Sigmoid colon (tissue), 4 donors: ENCODE measurements at regions not wholly inside any gene's neighbourhood (a gene's known extent, or its start where the extent isn't known, plus 50 kb on each side); places are given as distances from the start of the nearest gene placed in this dataset.

ENCODE experiments used
- EP300 ChIP-seq, 4 donors: sonication (generic); formaldehyde crosslinking; IDR thresholded peaks; one replicate each; pipeline ENCODE4 v1.6.1; 2017; ENCODE audit warnings: antibody characterized with exemption in 4 of 4
- POLR2A ChIP-seq, 2 donors: fragments of 450-650 bp; IDR thresholded peaks; one replicate each; pipeline ENCODE4 v1.6.1; 2016; ENCODE audit warnings: antibody characterized with exemption in 2 of 2, mild to moderate bottlenecking in 2 of 2, moderate library complexity in 2 of 2
- POLR2AphosphoS5 ChIP-seq, 4 donors: sonication (generic); formaldehyde crosslinking; IDR thresholded peaks; one replicate each; pipeline ENCODE4 v1.6.1; 2017; ENCODE audit warnings: antibody characterized with exemption in 4 of 4
- TF ChIP-seq, protein P1 (sequence below), 4 experiments: fragments of 450-650 bp in 3 of 4; fragments of 200-600 bp in 1 of 4; IDR thresholded peaks; one replicate each; pipeline ENCODE4 v1.5.1; 2016 to 2019; ENCODE audit warnings: antibody characterized with exemption in 4 of 4, mild to moderate bottlenecking in 3 of 4, moderate library complexity in 2 of 4

DNA sequence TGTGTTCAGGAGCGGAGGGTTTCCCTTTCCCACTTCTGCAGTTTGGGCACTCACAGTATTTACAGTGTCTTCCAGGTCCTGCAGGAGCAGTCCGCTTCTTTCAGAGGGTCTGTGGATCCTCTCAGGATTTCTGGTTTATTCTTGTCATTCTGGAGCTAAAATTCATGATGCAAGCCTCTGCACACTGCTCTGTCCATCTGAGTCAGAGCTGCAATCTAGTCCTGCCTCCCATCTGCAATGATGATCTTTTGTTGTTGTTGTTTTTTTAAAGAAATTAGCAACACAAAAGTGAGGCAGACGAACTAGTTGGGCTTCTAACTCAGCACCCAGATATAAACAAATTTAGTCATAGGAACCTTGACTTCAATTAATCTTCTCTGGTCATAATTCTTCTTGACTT lies 86.5 kb downstream of the DLEU7 start:
- TF ChIP-seq POLR2A (IDR thresholded peaks at IDR 0.05) (no peak), EP300 (IDR thresholded peaks at IDR 0.05) (no peak), POLR2AphosphoS5 (IDR thresholded peaks at IDR 0.05) (no peak)
- TF ChIP-seq, protein P1, sequence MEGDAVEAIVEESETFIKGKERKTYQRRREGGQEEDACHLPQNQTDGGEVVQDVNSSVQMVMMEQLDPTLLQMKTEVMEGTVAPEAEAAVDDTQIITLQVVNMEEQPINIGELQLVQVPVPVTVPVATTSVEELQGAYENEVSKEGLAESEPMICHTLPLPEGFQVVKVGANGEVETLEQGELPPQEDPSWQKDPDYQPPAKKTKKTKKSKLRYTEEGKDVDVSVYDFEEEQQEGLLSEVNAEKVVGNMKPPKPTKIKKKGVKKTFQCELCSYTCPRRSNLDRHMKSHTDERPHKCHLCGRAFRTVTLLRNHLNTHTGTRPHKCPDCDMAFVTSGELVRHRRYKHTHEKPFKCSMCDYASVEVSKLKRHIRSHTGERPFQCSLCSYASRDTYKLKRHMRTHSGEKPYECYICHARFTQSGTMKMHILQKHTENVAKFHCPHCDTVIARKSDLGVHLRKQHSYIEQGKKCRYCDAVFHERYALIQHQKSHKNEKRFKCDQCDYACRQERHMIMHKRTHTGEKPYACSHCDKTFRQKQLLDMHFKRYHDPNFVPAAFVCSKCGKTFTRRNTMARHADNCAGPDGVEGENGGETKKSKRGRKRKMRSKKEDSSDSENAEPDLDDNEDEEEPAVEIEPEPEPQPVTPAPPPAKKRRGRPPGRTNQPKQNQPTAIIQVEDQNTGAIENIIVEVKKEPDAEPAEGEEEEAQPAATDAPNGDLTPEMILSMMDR (IDR thresholded peaks at IDR 0.05), result no peak
